ENCODE measurements at regions not wholly inside any gene's neighbourhood (a gene's known extent, or its start where the extent isn't known, plus 50 kb on each side); places are given as distances from the start of the nearest gene placed in this dataset.

GRCh38 chr1:222140206-222140605 lies 398.3 kb upstream of the DUSP10 start:
- Histone ChIP-seq H3K9me3 (peaks cover 9% of the 10 kb centered on the region; the same call in 1 of the 2 replicates), H3K27me3 (replicated peaks; ENCODE audit: control insufficient read depth, insufficient read depth, low read length) (no peaks in the 10 kb centered on the region), H3K4me3 (ENCODE audit: low read depth, low read length) (no peak overlapping the region), H3K36me3 (ENCODE audit: control insufficient read depth, insufficient read depth, low read length) (no peaks in the 10 kb centered on the region), H3K4me1 (no peaks in the 10 kb centered on the region)
- Mint-ChIP-seq H3K36me3 (ENCODE audit: insufficient read depth, unreplicated experiment) (no peaks in the 10 kb centered on the region), H3K4me1 (ENCODE audit: low read depth, unreplicated experiment) (no peaks in the 10 kb centered on the region), H3K27me3 (ENCODE audit: insufficient read depth, unreplicated experiment) (no peaks in the 10 kb centered on the region), H3K9me3 (ENCODE audit: unreplicated experiment) (peaks cover 31% of the 10 kb centered on the region), H3K27ac (ENCODE audit: unreplicated experiment) (no peak overlapping the region), H3K4me3 (ENCODE audit: unreplicated experiment) (no peak overlapping the region)
- no TSS peak for BruUV-seq (replicated peaks)
- ChIA-PET CTCF (no interaction called here), POLR2A (no interaction called here)
- DNase-seq, result no peak
- TF ChIP-seq CTCF (IDR thresholded peaks at IDR 0.05; ENCODE audit: insufficient read depth in 1 of 2, low read depth in 1 of 2, low read length in 1 of 2, severe bottlenecking in 1 of 2, unreplicated experiment in 1 of 2), result no peak
- intact Hi-C loops (cut with micrococcal nuclease; ENCODE audit: unreplicated experiment), result no loop called here

- Mint-ChIP-seq H3K4me1 (ENCODE audit: low read depth, unreplicated experiment) (no peaks in the 10 kb centered on the region), H3K27me3 (ENCODE audit: insufficient read depth, unreplicated experiment) (no peaks in the 10 kb centered on the region), H3K36me3 (ENCODE audit: insufficient read depth, unreplicated experiment) (no peaks in the 10 kb centered on the region), H3K9me3 (ENCODE audit: unreplicated experiment) (peaks cover 31% of the 10 kb centered on the region), H3K27ac (ENCODE audit: unreplicated experiment) (no peak overlapping the region), H3K4me3 (ENCODE audit: unreplicated experiment) (no peak overlapping the region)
- Histone ChIP-seq H3K4me3 (ENCODE audit: low read depth, low read length) (no peak overlapping the region), H3K4me1 (no peaks in the 10 kb centered on the region), H3K27me3 (replicated peaks; ENCODE audit: control insufficient read depth, insufficient read depth, low read length) (no peaks in the 10 kb centered on the region), H3K9me3 (peaks cover 9% of the 10 kb centered on the region; the same call in 1 of the 2 replicates), H3K36me3 (ENCODE audit: control insufficient read depth, insufficient read depth, low read length) (no peaks in the 10 kb centered on the region)
- no TSS peak for BruUV-seq (replicated peaks)
- DNase-seq, result no peak
- POLR2A ChIA-PET, result no interaction called here
- CTCF ChIA-PET, result no interaction called here
- TF ChIP-seq CTCF (IDR thresholded peaks at IDR 0.05; ENCODE audit: insufficient read depth in 1 of 2, low read depth in 1 of 2, low read length in 1 of 2, severe bottlenecking in 1 of 2, unreplicated experiment in 1 of 2), result no peak
- intact Hi-C loops (cut with micrococcal nuclease; ENCODE audit: unreplicated experiment), result no loop called here
Observed at GRCh38 chr1:222138095-222138494, 396.2 kb upstream of the DUSP10 start.

GRCh38 chr1:222136869-222137268 lies 395.0 kb upstream of the DUSP10 start:
- intact Hi-C loops (cut with micrococcal nuclease; ENCODE audit: unreplicated experiment), result no loop called here
- Mint-ChIP-seq H3K36me3 (ENCODE audit: insufficient read depth, unreplicated experiment) (no peaks in the 10 kb centered on the region), H3K27ac (ENCODE audit: unreplicated experiment) (no peak overlapping the region), H3K4me1 (ENCODE audit: low read depth, unreplicated experiment) (no peaks in the 10 kb centered on the region), H3K9me3 (ENCODE audit: unreplicated experiment) (peaks cover 31% of the 10 kb centered on the region), H3K4me3 (ENCODE audit: unreplicated experiment) (no peak overlapping the region), H3K27me3 (ENCODE audit: insufficient read depth, unreplicated experiment) (no peaks in the 10 kb centered on the region)
- Histone ChIP-seq H3K9me3 (peaks cover 9% of the 10 kb centered on the region; the same call in 1 of the 2 replicates), H3K27me3 (replicated peaks; ENCODE audit: control insufficient read depth, insufficient read depth, low read length) (no peaks in the 10 kb centered on the region), H3K4me1 (no peaks in the 10 kb centered on the region), H3K4me3 (ENCODE audit: low read depth, low read length) (no peak overlapping the region), H3K36me3 (ENCODE audit: control insufficient read depth, insufficient read depth, low read length) (no peaks in the 10 kb centered on the region)
- no TSS peak for BruUV-seq (replicated peaks)
- DNase-seq, result no peak
- CTCF ChIA-PET, result no interaction called here
- no peak for TF ChIP-seq CTCF (IDR thresholded peaks at IDR 0.05; ENCODE audit: insufficient read depth in 1 of 2, low read depth in 1 of 2, low read length in 1 of 2, severe bottlenecking in 1 of 2, unreplicated experiment in 1 of 2)
- POLR2A ChIA-PET, result no interaction called here

Data from Caco-2 (cell line).